ENCODE measurements at regions not wholly inside any gene's neighbourhood (a gene's known extent, or its start where the extent isn't known, plus 50 kb on each side); places are given as distances from the start of the nearest gene placed in this dataset.

DNA sequence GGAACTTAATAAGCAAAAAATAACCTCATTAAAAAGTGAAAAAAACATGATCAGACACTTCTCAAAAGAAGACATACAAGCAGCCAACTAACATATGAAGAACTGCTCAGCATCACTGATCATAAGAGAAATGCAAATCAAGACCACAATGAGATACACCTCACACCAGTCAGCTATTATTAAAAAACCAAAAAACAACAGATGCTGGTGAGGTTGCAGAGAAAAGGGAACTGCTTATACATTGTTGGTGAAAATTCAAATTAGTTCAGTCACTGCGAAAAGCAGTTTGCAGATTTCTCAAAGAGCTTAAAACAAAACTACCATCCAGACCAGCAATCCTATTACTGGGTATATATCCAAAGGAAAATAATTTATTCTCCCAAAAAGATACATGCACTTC, 513.3 kb downstream of the MDFIC start:
- no peak for TF ChIP-seq EZH2 (IDR thresholded peaks at IDR 0.05; ENCODE audit: low read depth)
- TF ChIP-seq, protein P1, sequence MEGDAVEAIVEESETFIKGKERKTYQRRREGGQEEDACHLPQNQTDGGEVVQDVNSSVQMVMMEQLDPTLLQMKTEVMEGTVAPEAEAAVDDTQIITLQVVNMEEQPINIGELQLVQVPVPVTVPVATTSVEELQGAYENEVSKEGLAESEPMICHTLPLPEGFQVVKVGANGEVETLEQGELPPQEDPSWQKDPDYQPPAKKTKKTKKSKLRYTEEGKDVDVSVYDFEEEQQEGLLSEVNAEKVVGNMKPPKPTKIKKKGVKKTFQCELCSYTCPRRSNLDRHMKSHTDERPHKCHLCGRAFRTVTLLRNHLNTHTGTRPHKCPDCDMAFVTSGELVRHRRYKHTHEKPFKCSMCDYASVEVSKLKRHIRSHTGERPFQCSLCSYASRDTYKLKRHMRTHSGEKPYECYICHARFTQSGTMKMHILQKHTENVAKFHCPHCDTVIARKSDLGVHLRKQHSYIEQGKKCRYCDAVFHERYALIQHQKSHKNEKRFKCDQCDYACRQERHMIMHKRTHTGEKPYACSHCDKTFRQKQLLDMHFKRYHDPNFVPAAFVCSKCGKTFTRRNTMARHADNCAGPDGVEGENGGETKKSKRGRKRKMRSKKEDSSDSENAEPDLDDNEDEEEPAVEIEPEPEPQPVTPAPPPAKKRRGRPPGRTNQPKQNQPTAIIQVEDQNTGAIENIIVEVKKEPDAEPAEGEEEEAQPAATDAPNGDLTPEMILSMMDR (conservative IDR thresholded peaks at IDR 0.05), result no peak

Measured in PC-9 (cell line).